SU-DHL-6 (cell line): ENCODE measurements at regions not wholly inside any gene's neighbourhood (a gene's known extent, or its start where the extent isn't known, plus 50 kb on each side); places are given as distances from the start of the nearest gene placed in this dataset.

Experiments
- H2AFZ ChIP-seq: fragments of 200-600 bp; sonication (generic); 2 replicates; pipeline ENCODE4 v1.6.1; 2014; ENCODE audit warnings: low read depth, mild to moderate bottlenecking, moderate library complexity, mixed read lengths, antibody characterized with exemption, low read length; ENCODE audit not compliant: severe bottlenecking
- H3F3A ChIP-seq: fragments of 200-600 bp; shearing (Covaris generic); 2 replicates; pipeline ENCODE4 v1.6.0; 2016; ENCODE audit warnings: antibody characterized with exemption, mild to moderate bottlenecking; ENCODE audit not compliant: insufficient read depth
- H3K27ac ChIP-seq: fragments of 200-600 bp; sonication (generic); 2 replicates; pipeline ENCODE4 v1.5.1; 2016; ENCODE audit warnings: low read depth, mild to moderate bottlenecking, low read length, moderate library complexity, mixed read lengths
- H3K27me3 ChIP-seq: fragments of 200-600 bp; sonication (generic), shearing (Covaris generic); 2 replicates; pipeline ENCODE4 v1.6.0; 2014; ENCODE audit warnings: mild to moderate bottlenecking, low read length
- H3K36me3 ChIP-seq: fragments of 200-600 bp; sonication (generic); 2 replicates; pipeline ENCODE4 v1.6.1; 2014; ENCODE audit warnings: mild to moderate bottlenecking, low read length, mixed read lengths
- H3K4me2 ChIP-seq: fragments of 300-600, 200-600 bp; shearing (Covaris generic), sonication (generic); 2 replicates; pipeline ENCODE4 v1.6.0; 2014; ENCODE audit warnings: low read length, low read depth, mild to moderate bottlenecking; ENCODE audit not compliant: poor library complexity, severe bottlenecking
- H3K4me3 ChIP-seq: fragments of 200-600 bp; sonication (generic); 2 replicates; pipeline ENCODE4 v1.5.1; 2014; ENCODE audit warnings: antibody characterized with exemption, low read length, mild to moderate bottlenecking, mixed read lengths; ENCODE audit not compliant: insufficient read depth, poor library complexity, severe bottlenecking
- H3K79me2 ChIP-seq: fragments of 200-600 bp; sonication (generic); 2 replicates; pipeline ENCODE4 v1.6.1; 2014; ENCODE audit warnings: mild to moderate bottlenecking, low read length, moderate library complexity; ENCODE audit not compliant: insufficient read depth
- H3K9ac ChIP-seq: fragments of 200-600 bp; sonication (generic); 2 replicates; pipeline ENCODE4 v1.7.0; 2014; ENCODE audit warnings: mild to moderate bottlenecking, low read length
- H3K9me2 ChIP-seq: fragments of 200-600 bp; sonication (generic); replicated peaks from 2 replicates; pipeline ENCODE4 v1.6.1; 2014; ENCODE audit warnings: low read length; ENCODE audit not compliant: insufficient read depth
- H3K9me3 ChIP-seq: fragments of 200-600 bp; sonication (generic); 2 replicates; pipeline ENCODE4 v1.6.1; 2014; ENCODE audit warnings: low read length, mixed read lengths; ENCODE audit not compliant: insufficient read depth
- H4K20me1 ChIP-seq: fragments of 200-600 bp; sonication (generic); 2 replicates; pipeline ENCODE4 v1.6.1; 2014; ENCODE audit warnings: low read depth, mild to moderate bottlenecking, antibody characterized with exemption, low read length, moderate library complexity, mixed read lengths
- EZH2phosphoT487 ChIP-seq: fragments of 200-600 bp; sonication (generic), shearing (Covaris generic); conservative IDR thresholded peaks from 2 replicates; pipeline ENCODE4 v1.6.1; 2018; ENCODE audit warnings: mild to moderate bottlenecking, antibody characterized with exemption, low read length, moderate library complexity, mixed read lengths
- TF ChIP-seq, protein P1 (sequence below): fragments of 200-600 bp; sonication (generic); IDR thresholded peaks from one replicate; pipeline ENCODE4 v1.5.1; 2017; ENCODE audit warnings: antibody characterized with exemption, mild to moderate bottlenecking, low read length, moderate library complexity; ENCODE audit not compliant: insufficient read depth, poor library complexity, severe bottlenecking

DNA sequence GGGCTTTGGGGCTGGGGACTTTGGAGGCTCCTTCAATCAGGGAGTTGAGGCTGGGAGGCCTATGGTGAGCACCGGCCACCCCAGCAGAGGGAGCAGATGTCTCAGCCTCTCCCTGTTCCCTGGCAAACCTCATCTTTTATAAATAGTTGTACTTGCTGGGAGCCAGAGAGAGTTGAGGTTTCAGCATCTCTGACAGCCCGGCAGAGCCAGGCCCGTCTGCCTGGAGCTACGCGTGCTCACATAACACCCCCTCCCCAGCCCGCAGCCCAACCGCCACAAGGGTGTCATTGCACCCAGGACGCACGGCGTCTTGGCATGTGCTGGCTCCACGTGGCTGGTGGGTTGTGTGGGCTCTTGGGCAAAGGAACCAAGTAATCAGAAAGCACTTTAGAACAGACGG is 127.1 kb downstream of the CHST1 start:
- Histone ChIP-seq H3K9ac (no peak overlapping the region), H3K36me3 (no peaks in the 10 kb centered on the region), H4K20me1 (no peaks in the 10 kb centered on the region), H3K4me2 (no peak overlapping the region), H3F3A (no peaks in the 10 kb centered on the region), H3K9me3 (no peaks in the 10 kb centered on the region), H3K9me2 (no peaks in the 10 kb centered on the region), H2AFZ (no peak overlapping the region), H3K4me3 (no peak overlapping the region), H3K79me2 (no peaks in the 10 kb centered on the region), H3K27me3 (no peaks in the 10 kb centered on the region), H3K27ac (no peak overlapping the region)
- no peak for TF ChIP-seq EZH2phosphoT487
- TF ChIP-seq, protein P1, sequence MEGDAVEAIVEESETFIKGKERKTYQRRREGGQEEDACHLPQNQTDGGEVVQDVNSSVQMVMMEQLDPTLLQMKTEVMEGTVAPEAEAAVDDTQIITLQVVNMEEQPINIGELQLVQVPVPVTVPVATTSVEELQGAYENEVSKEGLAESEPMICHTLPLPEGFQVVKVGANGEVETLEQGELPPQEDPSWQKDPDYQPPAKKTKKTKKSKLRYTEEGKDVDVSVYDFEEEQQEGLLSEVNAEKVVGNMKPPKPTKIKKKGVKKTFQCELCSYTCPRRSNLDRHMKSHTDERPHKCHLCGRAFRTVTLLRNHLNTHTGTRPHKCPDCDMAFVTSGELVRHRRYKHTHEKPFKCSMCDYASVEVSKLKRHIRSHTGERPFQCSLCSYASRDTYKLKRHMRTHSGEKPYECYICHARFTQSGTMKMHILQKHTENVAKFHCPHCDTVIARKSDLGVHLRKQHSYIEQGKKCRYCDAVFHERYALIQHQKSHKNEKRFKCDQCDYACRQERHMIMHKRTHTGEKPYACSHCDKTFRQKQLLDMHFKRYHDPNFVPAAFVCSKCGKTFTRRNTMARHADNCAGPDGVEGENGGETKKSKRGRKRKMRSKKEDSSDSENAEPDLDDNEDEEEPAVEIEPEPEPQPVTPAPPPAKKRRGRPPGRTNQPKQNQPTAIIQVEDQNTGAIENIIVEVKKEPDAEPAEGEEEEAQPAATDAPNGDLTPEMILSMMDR: no peak

DNA sequence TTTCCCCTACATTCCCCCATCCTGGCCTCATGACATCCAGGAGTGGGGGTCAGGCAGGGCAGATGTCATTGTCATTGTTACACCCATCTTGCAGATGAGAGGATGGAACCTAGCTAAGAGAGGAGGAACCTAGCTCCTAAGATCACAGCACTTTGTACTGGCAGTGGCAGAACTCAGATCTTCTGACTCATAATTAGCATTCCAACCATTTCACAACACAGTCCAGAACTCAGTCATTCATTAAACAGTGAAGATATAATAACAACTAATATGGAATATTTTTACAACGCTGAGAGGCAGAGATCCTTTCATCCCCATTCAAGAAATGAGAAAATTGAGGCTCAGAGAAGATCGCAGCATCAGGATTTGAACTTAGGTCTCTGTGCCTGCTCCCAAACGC is 127.8 kb downstream of the CHST1 start:
- Histone ChIP-seq H3K9me2 (no peaks in the 10 kb centered on the region), H3K27ac (no peak overlapping the region), H3K27me3 (no peaks in the 10 kb centered on the region), H3K36me3 (no peaks in the 10 kb centered on the region), H3K4me3 (no peak overlapping the region), H2AFZ (no peak overlapping the region), H3K9ac (no peak overlapping the region), H4K20me1 (no peaks in the 10 kb centered on the region), H3K4me2 (no peak overlapping the region), H3K9me3 (no peaks in the 10 kb centered on the region), H3K79me2 (no peaks in the 10 kb centered on the region), H3F3A (no peaks in the 10 kb centered on the region)
- TF ChIP-seq, protein P1: no peak
- no peak for TF ChIP-seq EZH2phosphoT487

DNA sequence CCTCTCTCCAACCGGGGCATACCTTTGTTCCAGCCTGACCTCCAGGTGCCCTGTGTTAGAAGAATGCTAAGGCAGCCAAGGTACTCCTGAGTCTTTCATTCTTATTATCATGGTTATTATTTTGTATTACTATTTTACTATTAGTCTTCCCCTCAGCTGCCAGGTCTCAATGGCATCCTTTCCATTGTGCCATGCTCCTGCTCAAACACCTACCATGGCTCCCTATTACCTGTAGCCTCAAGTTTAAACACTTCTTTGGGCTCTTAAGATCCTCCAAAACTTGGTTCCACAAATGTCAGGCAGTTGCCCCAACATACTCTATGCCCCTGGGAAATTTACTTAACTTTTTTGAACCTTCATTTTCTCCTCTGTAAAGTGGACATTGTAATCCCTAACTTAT is 130.4 kb downstream of the CHST1 start:
- Histone ChIP-seq H3K27me3 (no peaks in the 10 kb centered on the region), H3K27ac (no peak overlapping the region), H4K20me1 (no peaks in the 10 kb centered on the region), H3K9me3 (no peaks in the 10 kb centered on the region), H3K79me2 (no peaks in the 10 kb centered on the region), H3K9me2 (no peaks in the 10 kb centered on the region), H3K4me3 (no peak overlapping the region), H3K9ac (no peak overlapping the region), H3K36me3 (no peaks in the 10 kb centered on the region), H3F3A (no peaks in the 10 kb centered on the region), H3K4me2 (no peak overlapping the region), H2AFZ (no peak overlapping the region)
- no peak for TF ChIP-seq EZH2phosphoT487
- TF ChIP-seq, protein P1: no peak
